ENCODE measurements at regions not wholly inside any gene's neighbourhood (a gene's known extent, or its start where the extent isn't known, plus 50 kb on each side); places are given as distances from the start of the nearest gene placed in this dataset.

DNA sequence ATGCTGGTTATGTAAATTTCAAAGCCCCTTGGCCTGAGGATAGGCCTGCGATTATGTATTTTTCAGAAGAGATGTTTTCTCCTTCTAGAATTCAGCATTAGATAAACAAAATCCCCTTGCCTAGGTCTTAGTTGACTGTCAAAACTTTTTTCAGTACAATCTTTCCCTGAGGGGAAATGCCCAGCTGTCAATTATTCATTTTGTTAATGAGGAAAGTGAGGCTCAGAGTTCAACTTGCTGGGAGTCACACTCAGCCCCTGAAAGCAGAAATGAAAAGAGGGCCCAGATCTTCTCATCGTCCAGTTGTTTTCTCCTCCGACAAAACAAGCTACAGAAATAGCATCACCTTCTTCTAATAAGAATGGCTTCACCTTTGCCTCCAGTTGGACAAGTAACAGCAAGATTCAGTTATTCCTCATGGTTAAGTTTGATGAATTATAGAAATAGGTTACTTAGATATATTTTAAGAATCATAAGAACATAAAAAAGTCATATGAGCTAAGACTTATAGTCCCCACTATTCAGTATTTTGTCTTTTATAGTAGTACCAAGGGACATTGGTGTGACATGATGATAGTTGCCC is 627.1 kb upstream of the WWC1 start:
- no peak for DNase-seq

DNA sequence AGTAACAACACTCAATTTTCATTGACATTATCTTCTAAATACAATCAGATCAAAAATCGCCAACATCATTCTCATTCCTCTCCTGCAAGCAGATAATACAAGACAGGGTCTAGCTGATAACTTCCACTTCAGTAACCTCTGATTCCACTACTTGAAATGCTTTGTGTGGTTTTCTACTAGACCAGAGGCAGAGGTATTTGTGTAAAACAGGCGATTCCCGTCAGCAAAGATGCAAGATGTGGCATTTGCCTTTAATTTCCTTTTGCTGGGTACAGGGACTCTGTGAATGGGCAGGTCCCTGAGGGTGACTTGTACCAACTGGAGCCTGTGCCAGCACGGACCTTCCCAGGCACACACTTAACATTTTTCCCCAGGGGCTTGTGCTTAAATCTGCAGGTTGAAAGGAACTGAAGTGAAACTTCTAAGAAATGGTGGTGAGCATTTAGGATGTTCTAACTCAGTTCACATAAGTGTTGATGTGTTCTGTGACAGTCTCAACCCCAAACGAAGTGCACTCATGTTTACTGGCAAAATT is 625.5 kb upstream of the WWC1 start:
- no peak for DNase-seq

DNA sequence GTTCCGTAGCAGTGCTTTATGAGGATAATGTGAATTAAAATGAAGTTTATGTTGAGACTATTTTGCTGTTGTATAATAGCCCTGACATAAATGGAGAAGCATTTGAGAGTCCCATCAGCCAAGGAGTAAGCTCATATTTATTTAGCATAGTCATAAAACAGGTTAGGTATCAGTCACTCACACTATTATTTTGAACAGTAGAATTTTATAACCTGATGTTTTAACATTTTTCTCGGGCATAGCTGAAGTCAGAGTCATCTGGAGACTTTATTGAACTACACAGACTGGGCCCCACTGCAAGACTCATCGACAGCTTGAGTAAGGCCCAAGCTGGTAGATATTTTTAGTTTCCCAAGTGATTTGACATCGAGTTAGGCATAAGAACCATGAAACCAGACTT is 620.3 kb upstream of the WWC1 start:
- peak; percentile 78 for DNase-seq

DNA sequence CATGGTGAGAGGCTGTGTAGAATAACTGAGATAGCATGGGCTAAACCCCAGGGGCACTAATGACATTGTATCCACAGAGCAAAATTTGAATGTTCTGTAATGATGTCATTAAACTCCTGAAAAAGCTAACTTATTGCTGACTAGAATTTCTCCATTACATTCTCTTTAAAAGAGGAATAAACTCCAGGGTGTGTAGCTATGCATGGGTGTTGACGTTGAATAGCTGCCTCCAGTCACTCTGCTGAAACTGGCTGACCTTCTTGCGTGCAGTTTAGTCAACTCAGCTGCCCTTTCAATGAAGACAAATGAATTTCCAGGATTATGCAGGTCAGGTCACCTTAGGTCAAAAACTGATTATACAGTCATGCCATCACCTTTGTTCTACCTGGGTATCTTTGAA is 617.5 kb upstream of the WWC1 start:
- DNase-seq, result no peak

DNA sequence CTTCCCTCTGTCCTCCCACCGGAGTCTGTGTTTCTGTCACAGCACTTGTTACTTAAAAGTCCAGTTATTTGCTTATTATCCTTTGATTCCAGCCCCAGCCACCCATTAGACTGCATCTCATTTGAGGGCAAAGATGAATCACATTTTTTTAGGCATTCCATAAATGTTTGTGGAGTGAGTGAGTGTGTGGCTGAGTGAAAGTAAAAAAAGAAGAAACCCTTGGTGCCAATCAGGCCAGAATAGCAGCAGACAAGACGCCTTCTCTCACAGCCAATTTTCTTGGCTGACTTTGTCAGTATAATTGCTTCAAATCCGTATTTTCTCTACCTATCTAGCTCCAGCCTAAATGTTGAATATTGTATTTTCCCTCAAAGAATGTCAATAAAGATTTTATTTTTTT is 613.0 kb upstream of the WWC1 start:
- peak; percentile 47 for DNase-seq

DNA sequence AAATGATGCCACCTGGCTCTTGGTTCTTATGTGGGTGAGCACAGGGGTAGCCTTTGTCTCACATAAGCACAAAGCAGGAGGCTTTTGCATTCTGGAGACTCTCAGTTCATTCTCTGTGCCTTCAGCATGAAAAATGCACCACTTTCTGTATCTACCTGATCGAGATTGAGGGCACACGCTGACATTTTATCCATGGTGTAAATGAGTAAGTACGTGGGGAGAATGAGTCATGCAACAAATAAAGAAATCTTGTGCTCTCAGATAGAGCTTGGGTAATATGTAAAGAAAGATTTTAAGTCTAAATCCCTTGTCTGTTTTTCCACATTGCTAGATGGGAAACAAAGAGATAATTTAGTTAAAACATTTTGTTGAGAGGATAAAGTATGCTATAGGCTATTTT is 607.2 kb upstream of the WWC1 start:
- no peak for DNase-seq

DNA sequence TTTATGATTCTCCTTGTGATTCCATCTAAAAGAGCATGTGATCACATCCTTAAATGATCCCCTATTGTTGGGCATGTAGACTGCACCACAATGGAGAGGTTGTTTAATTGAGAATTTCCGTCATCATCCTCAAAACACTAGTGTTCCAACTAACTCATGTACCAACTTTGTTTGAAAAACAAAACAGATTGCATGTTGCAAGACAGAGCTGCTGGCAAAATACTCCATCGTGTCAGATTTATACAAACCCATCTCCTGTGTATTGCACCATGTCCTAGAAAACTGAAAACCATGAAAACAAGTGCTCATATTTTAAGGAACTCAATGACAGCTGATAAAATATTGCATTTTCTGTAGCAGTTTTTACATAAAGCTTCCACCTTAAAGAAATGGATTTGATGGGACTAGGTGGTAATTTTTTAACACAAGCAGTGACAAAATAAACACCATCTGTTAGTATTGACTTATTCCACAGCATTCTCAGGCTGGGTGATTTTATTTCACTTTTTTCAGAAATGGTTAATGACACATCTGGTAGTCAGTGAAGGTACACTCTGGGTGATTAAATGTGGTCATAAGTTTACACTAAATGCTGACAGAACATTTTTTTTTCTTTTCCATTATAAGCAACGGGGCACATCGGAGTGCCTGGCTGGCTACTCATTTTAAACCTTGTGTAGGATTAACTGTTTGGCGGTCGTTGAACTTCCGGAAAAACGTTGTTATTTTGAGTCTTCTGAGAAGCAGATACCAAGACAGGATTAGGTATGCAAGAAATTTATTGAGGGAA is 602.9 kb upstream of the WWC1 start:
- peak; percentile 40 for DNase-seq

DNA sequence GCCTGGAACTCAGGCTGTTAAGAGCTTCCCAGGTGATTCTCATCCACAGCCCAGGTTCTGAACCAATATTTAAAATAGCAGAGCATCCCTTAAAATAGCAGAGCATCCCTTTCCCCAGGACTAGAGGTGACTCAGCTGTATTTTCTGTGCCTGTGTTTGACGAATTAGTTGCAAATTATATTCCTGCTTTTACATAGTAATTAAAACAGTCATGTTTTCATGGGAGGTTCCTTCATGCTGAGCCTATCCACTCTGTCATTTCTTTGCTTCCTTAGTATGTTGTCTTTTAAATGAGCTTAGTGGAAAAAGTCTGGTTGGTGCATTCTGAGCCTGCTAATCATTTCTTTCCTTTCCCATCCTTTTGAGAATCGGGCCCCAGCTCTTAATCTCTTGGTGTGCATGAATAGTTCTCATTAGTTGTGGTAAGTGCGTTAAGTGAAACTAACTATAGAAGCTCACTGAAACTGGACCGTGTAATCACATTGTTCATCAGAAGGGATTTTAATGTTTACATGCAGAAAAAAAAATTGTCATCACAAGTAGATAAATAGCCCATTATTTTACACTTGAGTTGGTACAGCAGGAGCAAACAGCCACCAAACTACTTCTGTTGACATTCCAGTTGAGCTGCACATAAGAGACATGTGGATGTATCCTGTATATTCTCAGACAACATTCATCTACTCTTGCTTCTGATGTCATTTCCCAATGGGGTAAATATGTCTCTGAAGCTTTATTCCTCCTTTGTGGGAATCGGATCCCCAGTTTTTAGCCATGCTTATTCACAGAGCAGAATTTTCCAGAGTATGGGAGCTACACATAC is 596.9 kb upstream of the WWC1 start:
- no peak for DNase-seq

DNA sequence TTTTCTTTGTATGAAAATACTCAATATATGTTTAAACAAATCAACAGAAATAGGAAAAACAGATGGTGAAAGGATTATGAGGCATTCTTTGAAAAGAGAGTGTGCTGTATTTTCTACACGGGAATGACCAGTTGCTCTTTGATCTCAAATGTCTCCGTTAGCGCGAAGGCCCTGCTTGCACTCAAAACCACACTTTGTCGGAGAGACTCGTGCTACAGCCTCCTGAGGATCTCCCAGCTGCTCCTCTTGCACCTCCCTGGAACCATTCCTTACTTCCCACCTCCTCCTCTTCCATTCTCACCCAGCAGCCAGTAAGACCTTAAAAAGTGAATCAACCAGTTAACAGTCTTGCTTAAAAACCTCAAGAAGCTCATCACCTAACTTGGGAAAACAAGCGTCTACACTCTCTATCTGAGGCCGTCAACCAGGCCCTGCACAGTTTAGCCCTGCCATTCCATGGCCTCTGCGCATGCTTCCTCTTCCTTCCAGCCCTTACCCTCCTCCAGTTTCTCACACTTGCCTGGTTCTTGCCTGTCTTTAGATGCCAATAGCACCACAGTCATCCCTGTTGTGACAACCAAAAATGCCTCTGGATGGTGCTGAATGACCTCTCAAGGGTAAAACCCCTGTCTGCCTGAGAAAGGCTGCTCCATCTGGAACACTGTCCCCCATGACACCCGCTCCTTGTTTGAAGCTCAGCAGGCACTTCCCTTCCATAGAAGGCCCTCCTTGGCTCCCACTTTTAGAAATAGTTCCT is 594.7 kb upstream of the WWC1 start:
- DNase-seq, result no peak

DNA sequence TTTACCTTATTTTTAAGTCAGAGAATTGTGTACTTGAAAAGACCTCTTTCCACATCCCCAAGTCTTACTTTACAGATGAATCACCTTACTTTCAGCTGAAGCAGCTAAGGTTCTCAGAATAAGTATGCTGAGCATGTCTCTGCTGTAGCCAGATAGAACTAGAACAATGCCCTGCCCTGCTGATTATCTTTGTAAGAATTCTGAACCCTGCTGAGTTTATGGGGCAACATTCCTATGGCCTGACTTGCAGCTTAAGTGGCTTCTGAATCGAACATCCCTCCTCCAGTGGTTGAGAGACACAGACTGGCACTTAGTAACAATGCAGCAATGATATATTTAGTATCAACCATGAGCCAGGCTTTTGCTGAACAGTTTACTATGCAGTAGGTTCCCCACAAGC is 592.0 kb upstream of the WWC1 start:
- peak; percentile 100 for DNase-seq

DNA sequence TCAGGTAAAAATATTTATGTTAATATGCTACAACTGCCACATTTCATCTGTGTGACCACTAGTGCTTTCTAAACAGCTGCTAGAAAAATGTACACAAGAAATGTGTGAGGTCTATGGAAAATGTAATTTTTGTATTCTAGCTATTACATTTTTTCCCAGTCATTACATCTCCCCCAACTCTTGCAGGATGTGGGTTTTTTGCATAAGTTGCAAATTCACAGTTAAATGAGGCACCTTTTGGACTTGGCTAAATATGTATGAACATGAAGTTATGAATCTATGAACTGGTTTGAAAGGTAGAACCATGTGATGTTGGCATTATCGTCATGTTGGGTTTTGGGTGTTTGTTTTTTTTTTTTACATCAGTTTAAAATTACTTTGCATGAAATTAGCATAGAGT is 590.4 kb upstream of the WWC1 start:
- DNase-seq, result peak; percentile 57

DNA sequence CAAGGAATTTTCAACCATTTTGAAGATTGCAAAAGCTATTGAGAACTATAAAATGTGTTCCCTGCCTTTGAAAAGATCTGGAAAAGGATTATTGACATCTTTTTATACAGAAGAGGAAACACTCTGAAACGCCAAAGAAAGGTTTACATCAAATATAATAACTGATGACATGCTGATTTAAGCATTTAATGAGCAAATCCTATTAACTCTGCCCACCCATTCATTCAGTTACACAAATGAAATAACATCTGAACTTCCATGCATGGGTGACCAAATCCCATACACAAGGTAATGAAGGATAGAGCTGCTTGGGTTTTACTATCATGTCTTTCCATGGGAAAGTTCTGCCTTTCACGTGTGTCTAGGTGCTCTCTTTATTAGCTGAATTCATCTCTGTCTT is 589.4 kb upstream of the WWC1 start:
- DNase-seq, result no peak

DNA sequence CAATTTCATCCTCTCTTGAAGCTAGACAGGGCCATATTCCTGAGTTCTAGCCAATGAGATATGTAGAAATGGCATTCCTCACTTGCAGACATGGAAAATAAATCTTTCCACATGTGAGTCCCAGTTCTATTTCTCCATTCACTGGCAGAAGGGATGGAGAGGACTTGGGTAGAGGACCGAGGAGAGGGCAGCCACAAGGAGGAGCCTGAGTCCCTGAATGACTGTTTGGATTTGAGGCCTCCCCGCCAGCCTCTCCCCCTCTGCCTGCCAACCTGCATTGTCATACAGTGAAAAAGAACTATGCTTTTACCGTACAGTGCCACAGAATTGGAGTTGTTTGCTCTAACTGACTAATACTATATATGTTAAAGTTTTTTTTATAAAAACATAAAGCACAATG is 583.0 kb upstream of the WWC1 start:
- DNase-seq, result no peak

DNA sequence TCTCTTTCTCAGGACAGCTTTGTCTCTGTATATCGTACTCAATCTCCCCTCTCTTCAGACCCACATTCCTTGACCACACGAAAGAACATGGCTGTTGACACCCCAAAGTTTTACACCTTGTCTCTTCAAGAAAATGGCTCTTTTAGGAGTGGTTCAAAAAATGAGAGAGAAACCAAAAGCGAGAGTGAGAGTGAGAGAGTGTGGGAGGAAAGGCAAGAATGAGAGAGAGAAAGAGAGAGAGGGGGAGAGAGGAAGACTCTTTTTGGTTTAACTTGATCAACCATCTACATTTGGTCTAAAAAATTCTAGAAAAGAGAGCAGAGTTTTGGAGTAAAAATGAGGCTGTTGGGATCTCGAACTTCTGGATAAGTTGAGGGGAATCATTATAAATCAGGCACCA is 581.8 kb upstream of the WWC1 start:
- DNase-seq, result no peak

DNA sequence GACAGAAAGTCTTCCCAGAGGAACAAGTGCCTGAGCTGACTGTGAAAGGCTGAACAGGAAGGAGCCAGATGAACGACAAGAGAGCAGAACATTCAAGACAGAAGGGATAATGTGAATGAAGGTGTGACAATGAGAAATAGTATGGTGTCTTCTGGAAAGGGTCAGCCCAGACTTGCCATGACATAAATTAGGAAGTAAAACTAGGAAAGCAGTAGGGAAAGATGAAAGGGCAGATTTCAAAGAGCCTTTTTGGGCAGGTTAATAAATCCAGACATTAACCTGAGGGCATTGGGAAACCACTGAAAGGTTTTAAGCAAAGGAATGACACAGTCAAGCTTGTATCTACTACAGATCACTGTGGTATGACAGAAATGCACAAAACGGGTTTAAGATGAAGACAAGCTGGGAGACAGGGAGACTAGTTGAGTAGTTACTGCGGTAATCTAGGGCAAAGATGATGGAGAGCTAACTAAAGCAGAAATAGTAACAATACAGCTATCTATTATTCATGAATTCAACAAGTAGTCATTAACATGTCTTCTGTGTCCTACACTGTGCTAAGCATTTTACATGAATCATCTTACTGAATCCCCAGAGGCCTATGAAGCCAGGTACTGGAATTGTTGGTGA is 580.9 kb upstream of the WWC1 start:
- DNase-seq, result peak; percentile 70

DNA sequence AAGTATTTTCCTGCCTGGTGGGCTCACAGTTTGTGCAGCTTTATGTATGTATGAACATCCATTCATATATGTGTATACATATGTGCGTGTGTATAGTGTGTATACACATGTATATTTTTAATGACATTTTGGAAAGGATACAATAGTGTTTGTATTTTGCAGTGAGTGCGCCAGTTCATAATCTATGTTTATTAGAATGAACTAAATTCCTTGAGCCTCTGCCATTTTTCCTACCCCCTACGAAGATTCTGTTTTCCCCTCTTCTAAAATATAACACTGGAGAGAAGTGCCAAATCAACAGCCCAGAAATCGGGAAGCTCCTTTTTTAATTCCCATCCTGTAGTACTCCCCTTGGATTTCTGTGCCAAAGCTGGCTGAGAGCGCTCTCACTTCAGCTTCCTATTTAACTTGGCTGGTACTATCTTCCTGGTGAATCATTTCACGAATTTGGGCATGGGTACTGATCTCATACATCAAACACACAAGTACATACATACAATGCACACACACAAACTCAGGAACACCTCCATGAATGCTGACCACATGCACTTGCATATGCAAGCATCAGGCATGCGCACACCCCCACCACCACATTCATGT is 578.4 kb upstream of the WWC1 start:
- no peak for DNase-seq

DNA sequence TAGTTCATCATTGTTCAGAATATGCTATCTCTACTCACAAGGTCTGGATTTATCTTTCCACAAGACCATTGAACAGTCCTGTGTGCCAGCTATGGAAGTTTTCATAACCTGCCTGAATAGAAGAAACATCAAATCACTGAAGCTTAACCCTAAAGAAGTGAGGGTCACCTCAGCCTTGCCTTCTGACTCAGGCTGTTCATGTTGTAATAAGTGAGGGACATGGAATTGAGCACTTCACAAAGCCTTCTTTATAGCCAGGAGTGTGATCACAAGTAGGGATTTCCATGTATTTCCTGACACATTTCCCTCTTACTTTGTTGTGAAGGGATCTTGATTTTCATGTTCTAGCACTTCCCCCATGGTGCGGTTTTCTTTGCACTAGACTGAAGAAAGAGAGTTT is 577.5 kb upstream of the WWC1 start:
- DNase-seq, result no peak

DNA sequence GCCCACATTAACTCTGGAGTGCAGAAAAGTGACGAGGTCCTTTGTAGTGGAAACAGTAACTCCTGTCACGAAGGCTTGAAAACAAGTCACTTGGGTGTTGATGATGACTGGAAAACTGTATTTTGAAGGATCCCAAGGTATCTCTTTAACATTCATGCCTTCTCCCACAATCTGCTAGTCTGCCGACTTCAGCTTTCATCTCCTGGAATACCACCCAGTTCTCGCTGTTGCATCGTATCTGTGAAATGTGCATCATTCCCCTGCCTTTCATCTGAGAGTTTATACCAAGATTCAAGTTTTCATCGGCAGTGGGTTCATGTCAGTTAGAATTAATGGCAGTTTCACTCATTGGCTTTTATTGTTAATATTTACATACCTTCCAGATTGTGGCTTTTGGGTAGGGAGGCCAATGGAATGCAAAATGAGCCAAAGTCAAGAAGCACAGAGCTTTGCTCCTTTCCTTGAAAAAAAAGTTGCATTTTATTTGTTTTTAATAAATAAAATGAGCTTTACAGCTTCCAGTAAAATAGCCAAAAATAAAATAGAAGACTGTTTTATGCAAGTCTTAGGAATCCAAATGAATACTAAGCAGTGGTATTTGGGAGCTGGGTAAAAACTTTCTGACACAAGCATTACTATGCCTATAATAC is 575.2 kb upstream of the WWC1 start:
- peak; percentile 94 for DNase-seq

DNA sequence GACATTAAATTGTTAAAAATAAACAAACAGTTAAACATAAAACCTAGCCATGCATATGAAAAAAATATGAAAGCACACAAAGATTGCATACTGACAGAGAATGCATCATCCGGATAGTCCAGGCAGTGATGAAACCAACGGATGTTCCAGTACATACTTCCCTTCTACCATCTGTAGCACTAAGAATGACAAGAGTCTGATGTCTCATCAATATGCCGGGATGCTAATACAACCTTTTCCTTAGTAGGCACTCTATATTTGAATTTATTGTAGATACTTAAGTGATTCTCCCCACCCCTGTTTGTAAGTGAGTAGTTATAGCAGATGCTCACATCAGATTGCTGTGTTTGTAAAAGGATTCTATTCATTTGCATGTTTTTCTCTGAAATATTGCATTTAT is 571.2 kb upstream of the WWC1 start:
- peak; percentile 64 for DNase-seq

DNA sequence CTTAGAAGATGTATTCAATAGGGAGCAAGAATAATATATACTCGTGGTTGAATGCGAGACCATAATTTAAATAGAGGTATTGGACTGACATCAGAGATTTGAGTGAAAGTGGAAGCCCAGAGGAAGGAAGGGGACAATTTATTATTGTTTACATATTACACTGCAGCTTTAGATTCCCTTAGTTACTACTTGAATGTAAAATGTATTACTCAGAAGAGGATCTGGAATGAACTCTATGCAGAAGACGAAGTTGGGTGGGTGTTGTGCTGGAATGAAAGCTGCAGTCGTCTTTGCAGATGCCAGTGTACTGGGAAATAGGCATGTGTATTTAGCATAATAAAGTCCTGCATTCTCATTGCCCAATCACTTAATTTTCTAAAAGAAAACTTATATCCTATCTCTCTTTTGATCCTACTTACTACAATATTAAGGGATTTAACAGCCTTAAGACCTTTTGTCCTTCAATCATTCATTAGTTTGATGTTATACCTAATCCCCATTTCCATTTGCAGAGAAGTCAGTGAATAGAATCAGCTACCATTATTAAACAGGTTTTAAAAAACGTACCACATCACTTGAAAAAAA is 570.7 kb upstream of the WWC1 start:
- peak; percentile 69 for DNase-seq

DNA sequence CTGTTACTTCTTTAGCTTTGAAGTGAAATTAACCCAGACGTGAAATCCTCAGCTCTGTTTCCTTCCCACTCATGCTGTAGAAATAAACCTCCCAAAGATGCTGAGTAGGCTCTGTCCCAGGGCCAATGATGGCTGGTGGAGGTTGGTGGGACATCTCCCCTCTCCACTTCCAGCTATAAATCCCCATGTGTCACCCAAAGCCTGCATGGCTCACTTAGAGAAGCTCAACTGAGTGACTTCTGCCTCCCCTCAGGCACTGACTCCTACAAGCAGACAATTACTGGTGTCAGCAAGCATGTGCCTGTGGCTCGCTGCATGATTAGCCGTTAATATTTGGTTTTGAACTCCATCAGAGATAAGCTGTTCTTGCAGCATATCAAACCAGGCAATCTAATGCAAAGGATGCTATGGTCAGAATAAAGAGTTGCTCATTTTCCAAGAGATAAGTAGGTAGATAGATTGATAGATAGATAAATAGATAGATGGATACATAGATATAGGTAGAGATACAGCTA is 569.5 kb upstream of the WWC1 start:
- no peak for DNase-seq
